ENCODE measurements at regions not wholly inside any gene's neighbourhood (a gene's known extent, or its start where the extent isn't known, plus 50 kb on each side); places are given as distances from the start of the nearest gene placed in this dataset.

DNA sequence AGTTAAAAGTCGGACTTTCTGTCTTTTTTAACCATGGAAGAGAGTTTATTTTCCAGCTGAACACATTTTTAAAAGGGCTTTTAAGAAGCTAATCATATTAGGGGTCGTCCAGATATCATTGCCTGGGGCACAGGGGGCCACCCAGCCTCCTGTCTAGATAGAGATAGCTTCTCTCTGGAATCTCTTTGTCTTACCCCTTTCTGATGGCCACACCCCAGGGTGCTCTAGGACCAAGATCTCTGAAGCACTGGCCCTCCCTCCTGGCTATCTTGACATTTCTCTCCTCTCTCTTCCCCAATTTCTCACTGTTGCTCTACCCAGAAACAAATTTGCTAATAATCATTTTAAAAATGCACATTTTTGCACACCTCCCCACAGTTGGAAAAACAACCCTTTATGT lies 204.4 kb downstream of the NXNL2 start:
- Histone ChIP-seq H2BK20ac (ENCODE audit: low read depth, low read length) (no peak overlapping the region), H3K9me1 (ENCODE audit: insufficient read depth, low read length) (peaks cover 3% of the 10 kb centered on the region), H3K18ac (ENCODE audit: low read depth, low read length) (peak overlapping the region; percentile 28; the same call in 1 of the 2 replicates), H4K8ac (ENCODE audit: low read depth in 2 of 2, low read length in 2 of 2) (no peak overlapping the region), H3K36me3 (ENCODE audit: control insufficient read depth, insufficient read depth, low read length) (no peaks in the 10 kb centered on the region), H3K9me3 (ENCODE audit: control insufficient read depth, insufficient read depth, low read length) (peaks cover 2% of the 10 kb centered on the region; the same call in 1 of the 2 replicates), H2AFZ (replicated peaks; ENCODE audit: low read length, poor library complexity) (no peak overlapping the region), H3K4ac (ENCODE audit: low read depth, low read length) (no peak overlapping the region), H3K4me2 (ENCODE audit: low read depth, low read length) (no peak overlapping the region), H3K27me3 (ENCODE audit: control insufficient read depth, insufficient read depth, low read length) (no peaks in the 10 kb centered on the region), H2BK120ac (ENCODE audit: low read depth, low read length) (no peak overlapping the region), H3K14ac (replicated peaks; ENCODE audit: low read depth, low read length) (0 out of 2 replicates have a peak overlapping the region, but pooled peaks have one; percentile 29), H4K20me1 (ENCODE audit: insufficient read depth, low read length) (no peaks in the 10 kb centered on the region), H4K91ac (ENCODE audit: insufficient read depth, low read depth, low read length) (no peak overlapping the region), H3K9ac (ENCODE audit: low read depth, low read length) (no peak overlapping the region), H3K4me1 (ENCODE audit: control insufficient read depth, insufficient read depth, low read length) (peaks cover 13% of the 10 kb centered on the region), H2AK9ac (replicated peaks; ENCODE audit: low read depth, low read length, poor library complexity) (no peak overlapping the region), H3K79me1 (ENCODE audit: low read depth in 1 of 2, low read length in 2 of 2) (no peaks in the 10 kb centered on the region), H2BK15ac (ENCODE audit: low read depth, low read length) (no peak overlapping the region; the same call in 2 of the 3 replicates), H3K23ac (ENCODE audit: low read depth, low read length) (no peak overlapping the region), H3K56ac (ENCODE audit: extremely low read depth, insufficient read depth, low read length) (no peak overlapping the region), H2BK5ac (ENCODE audit: low read depth, low read length, poor library complexity, severe bottlenecking) (no peak overlapping the region), H2AK5ac (ENCODE audit: low read depth, low read length) (no peak overlapping the region), H4K5ac (ENCODE audit: low read depth, low read length) (no peak overlapping the region), H3K27ac (ENCODE audit: insufficient read depth, low read length) (no peak overlapping the region), H3K4me3 (ENCODE audit: insufficient read depth, low read depth, low read length) (no peak overlapping the region)
- POLR2A ChIA-PET (ENCODE audit: unreplicated experiment): interaction anchor here (0.5 kb wide), 1 partner anchor 392 kb away, joined by 3 read pairs; no protein-coding TSS in a partner anchor
- no peak for TF ChIP-seq CEBPB (IDR thresholded peaks at IDR 0.05; ENCODE audit: low read depth, low read length)
- no peak for TF ChIP-seq MXI1 (IDR thresholded peaks at IDR 0.05; ENCODE audit: borderline replicate concordance, low read depth, low read length)
- TF ChIP-seq POLR2A (IDR thresholded peaks at IDR 0.05; ENCODE audit: low read depth, low read length): no peak
- TF ChIP-seq BHLHE40 (IDR thresholded peaks at IDR 0.05; ENCODE audit: low read depth, low read length): no peak
- TF ChIP-seq CHD1 (IDR thresholded peaks at IDR 0.05; ENCODE audit: low read depth, low read length): no peak
- no peak for TF ChIP-seq RFX5 (IDR thresholded peaks at IDR 0.05; ENCODE audit: low read depth, low read length)
- TF ChIP-seq, protein P1, sequence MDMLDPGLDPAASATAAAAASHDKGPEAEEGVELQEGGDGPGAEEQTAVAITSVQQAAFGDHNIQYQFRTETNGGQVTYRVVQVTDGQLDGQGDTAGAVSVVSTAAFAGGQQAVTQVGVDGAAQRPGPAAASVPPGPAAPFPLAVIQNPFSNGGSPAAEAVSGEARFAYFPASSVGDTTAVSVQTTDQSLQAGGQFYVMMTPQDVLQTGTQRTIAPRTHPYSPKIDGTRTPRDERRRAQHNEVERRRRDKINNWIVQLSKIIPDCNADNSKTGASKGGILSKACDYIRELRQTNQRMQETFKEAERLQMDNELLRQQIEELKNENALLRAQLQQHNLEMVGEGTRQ (IDR thresholded peaks at IDR 0.05; ENCODE audit: low read depth, low read length): no peak
- no peak for TF ChIP-seq SMC3 (IDR thresholded peaks at IDR 0.05; ENCODE audit: low read depth, low read length)
- no peak for TF ChIP-seq NFE2L2 (IDR thresholded peaks at IDR 0.05; ENCODE audit: low read depth, low read length)
- TF ChIP-seq FOS (IDR thresholded peaks at IDR 0.05; ENCODE audit: low read depth, low read length): no peak
- intact Hi-C loops (cut with micrococcal nuclease): no loop called here
- ATAC-seq (ENCODE audit: low read depth): no peak
- no TSS peak for BruUV-seq (replicated peaks)
- WGBS, 2 experiments (ENCODE audit: extremely low coverage in 2 of 2, insufficient read length in 1 of 2): no CpG with 5 or more reads among the region's 2 CpGs
- DNase-seq: no peak
- dilution Hi-C loops (cut with HindIII; ENCODE audit: low sequenced_read_pairs, unreplicated experiment): no loop called here
- in situ Hi-C loops (cut with MboI; ENCODE audit: low sequenced_read_pairs): no loop called here
- CTCF ChIA-PET: no interaction called here

Measured in IMR-90 (cell line).